ENCODE measurements at regions not wholly inside any gene's neighbourhood (a gene's known extent, or its start where the extent isn't known, plus 50 kb on each side); places are given as distances from the start of the nearest gene placed in this dataset.

DNA sequence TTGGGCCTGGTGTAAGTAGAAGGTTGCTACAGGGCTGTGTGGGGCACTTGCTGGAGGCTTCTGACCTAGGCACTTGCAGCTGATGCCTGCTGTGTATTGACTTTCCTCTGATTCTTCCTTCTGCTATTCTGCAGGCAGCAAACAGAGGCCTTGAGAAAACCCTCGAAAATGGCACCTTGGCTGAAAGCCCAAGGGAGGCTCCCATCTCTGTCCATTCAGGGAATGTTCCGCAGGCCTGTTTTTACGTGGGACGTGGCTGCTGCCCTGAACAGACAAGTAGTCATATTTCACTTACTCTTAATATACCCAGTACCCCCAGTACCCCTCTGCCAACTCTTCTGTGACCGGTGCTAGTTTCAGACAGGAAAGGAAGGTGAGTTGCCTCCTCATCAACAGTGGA lies 664.7 kb downstream of the INHBA start:
- Mint-ChIP-seq H3K27me3 (peaks cover 6% of the 10 kb centered on the region), H3K27ac (no peak overlapping the region), H3K36me3 (no peaks in the 10 kb centered on the region), H3K9me3 (no peaks in the 10 kb centered on the region), H3K4me3 (no peak overlapping the region), H3K4me1 (peaks cover 4% of the 10 kb centered on the region)
- DNase-seq, result no peak

DNA sequence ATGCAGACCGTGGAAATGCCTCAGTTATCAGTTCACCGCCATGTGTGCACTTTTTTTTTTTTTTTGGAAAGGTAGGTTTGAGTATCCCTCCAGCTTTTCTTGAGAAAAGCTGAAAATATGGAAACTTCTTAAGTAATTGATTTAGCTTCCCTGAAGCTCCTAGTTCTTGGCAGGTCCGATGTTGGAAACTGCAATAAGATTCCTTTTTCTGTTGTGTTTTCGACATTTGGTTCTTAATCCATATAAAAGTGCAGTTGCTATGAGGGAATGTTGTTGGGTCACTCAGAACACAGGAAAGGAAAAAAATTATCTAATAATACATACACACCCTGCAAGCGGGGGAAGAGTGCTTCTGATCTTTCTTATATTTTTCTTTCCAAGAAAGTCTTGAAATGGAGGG lies 665.2 kb downstream of the INHBA start:
- no peaks in the 10 kb centered on the region for H3K36me3 Mint-ChIP-seq
- H3K4me1 Mint-ChIP-seq, result peaks cover 4% of the 10 kb centered on the region
- no peaks in the 10 kb centered on the region for H3K9me3 Mint-ChIP-seq
- peaks cover 6% of the 10 kb centered on the region for H3K27me3 Mint-ChIP-seq
- no peak for DNase-seq
- no peak overlapping the region for H3K4me3 Mint-ChIP-seq
- H3K27ac Mint-ChIP-seq, result no peak overlapping the region

DNA sequence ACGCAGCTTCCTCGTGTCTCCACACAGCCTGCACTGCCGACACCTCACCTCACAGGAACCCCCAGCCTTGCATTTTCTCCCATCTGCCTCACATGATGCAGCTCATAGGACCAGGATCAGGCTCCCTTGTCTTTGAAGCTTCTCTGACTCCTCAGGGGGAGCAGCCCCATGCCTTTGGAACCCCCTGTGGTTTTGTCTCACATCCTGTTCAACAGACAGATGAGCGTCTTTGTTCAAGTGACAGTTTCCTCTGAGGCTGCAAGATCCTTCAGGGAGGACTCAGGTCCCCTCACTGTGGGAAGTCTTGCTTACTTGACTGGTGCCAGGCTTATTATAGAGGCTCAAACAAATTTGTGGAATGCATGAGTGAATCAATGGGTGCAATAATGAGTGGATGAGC lies 667.1 kb downstream of the INHBA start:
- no peak overlapping the region for H3K27ac Mint-ChIP-seq
- peaks cover 1% of the 10 kb centered on the region for H3K9me3 Mint-ChIP-seq
- no peak overlapping the region for H3K4me3 Mint-ChIP-seq
- no peak for DNase-seq
- peaks cover 4% of the 10 kb centered on the region for H3K4me1 Mint-ChIP-seq
- peaks cover 6% of the 10 kb centered on the region for H3K27me3 Mint-ChIP-seq
- no peaks in the 10 kb centered on the region for H3K36me3 Mint-ChIP-seq

DNA sequence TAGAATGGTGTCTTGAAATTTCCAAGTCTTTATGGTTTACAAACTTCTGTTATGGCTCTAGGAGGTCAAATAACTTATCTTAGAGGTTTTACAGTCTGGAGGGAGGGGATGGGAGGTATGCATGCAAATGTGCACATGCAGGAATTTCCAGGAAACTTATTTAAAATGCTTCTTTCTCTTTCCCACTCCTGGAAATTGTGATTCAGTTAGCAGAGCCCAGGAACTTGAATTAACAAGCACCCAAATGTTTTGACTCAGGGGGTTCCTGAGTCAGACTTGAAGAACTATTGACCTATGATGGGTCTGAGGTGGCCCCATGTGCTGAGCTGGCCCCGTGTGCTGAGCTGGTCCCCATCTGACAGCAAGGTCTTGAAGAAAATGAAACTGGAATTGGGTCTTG lies 669.4 kb downstream of the INHBA start:
- Mint-ChIP-seq H3K4me3 (no peak overlapping the region), H3K27me3 (no peaks in the 10 kb centered on the region), H3K4me1 (peaks cover 4% of the 10 kb centered on the region), H3K36me3 (no peaks in the 10 kb centered on the region), H3K9me3 (peaks cover 1% of the 10 kb centered on the region), H3K27ac (no peak overlapping the region)
- no peak for DNase-seq

DNA sequence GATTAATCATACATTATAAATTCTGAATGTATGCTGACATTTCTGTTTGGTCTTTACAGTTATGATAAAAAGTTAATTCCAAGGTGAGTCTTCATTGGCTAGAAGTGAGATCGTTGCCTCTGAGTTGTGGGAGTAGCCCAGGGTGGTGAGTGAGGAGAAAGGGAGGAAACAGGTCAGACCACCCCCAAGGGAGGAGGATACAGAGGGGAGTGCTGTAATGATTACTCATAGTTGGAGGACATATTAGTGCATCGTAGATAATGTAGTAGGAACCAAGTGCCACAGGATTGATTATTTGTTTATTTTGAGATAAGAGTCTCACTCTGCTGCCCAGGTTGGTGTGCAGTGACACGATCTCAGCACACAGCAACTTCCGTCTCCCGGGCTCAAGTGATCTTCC lies 672.2 kb downstream of the INHBA start:
- Mint-ChIP-seq H3K36me3 (no peaks in the 10 kb centered on the region), H3K4me3 (no peak overlapping the region), H3K9me3 (peaks cover 1% of the 10 kb centered on the region), H3K4me1 (peaks cover 4% of the 10 kb centered on the region), H3K27me3 (no peaks in the 10 kb centered on the region), H3K27ac (no peak overlapping the region)
- no peak for DNase-seq

DNA sequence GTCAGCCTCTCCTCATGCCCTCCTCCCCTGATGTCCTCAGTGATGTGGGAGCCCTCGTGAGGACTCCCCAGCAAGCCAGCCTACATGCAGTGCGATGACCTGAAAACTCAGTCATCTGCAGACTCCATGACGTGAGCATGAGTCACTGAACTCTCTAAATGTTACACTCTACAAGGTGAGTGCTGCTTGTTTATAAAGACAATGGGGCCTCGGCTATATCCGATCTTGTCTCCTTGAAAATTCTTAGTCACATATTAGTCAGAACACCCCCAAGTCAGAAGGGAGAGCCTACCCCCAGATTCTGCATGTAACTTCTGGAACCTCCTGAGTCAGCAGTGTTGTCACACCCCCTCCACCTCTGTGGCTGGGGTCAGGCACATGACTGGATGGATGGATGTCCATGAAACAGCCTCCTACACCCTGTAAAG lies 673.8 kb downstream of the INHBA start:
- Mint-ChIP-seq H3K9me3 (peaks cover 1% of the 10 kb centered on the region), H3K4me3 (no peak overlapping the region), H3K27ac (no peak overlapping the region), H3K27me3 (no peaks in the 10 kb centered on the region), H3K36me3 (no peaks in the 10 kb centered on the region), H3K4me1 (peaks cover 4% of the 10 kb centered on the region)
- no peak for DNase-seq

DNA sequence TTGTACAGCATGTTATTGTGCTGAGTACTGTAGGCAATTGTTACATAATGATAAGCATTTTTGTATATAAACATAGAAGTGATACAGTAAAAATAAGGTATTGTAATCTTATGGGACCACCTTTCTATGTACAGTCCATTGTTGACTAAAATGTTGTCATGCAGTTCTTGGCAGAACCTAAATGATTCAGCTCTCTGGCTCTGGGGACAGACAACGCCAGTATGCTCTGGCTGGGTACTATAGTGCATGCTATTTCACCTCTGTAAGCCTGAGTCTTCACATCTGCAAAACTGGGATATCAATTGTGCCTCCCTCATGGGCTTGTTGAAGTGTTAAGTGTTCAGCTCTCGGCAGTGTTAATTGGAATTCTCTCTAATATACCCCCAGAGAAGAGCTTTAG lies 674.3 kb downstream of the INHBA start:
- Mint-ChIP-seq H3K4me1 (peaks cover 2% of the 10 kb centered on the region), H3K36me3 (no peaks in the 10 kb centered on the region), H3K4me3 (no peak overlapping the region), H3K9me3 (peaks cover 1% of the 10 kb centered on the region), H3K27me3 (no peaks in the 10 kb centered on the region), H3K27ac (no peak overlapping the region)
- DNase-seq, result no peak

DNA sequence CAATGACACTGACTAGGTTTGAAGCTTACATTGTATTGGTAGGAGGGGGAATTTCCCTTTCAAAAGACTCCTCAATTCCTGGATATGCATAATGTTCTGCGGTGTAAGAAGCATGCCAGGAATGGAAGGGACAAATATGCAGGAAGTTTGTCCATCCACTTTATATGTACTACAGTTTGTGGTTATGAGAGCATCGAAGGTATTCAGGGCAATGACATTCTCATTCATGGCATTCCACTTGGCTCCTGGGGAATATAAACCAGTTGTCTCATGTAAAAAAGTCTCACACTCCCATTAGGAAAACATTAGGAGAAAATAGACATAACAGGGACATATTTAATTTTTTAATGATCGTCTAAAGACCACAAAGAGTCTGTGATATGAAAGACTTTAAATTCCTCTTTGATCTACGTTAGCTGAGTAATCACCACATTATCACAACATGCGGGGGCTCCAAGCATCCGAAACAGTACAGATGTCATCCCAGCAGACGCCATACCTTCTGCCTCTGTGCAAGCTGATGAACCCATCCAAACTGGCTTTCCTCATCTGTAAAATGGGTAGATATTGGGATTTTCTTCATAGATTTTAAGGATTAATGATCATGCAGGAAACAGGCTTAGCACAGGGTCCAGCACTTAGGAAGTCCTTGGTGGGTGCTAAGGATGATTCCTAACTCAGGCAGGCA lies 675.3 kb downstream of the INHBA start:
- peaks cover 1% of the 10 kb centered on the region for H3K9me3 Mint-ChIP-seq
- DNase-seq, result no peak
- no peak overlapping the region for H3K4me3 Mint-ChIP-seq
- H3K27ac Mint-ChIP-seq, result no peak overlapping the region
- H3K27me3 Mint-ChIP-seq, result no peaks in the 10 kb centered on the region
- no peaks in the 10 kb centered on the region for H3K36me3 Mint-ChIP-seq
- no peaks in the 10 kb centered on the region for H3K4me1 Mint-ChIP-seq

DNA sequence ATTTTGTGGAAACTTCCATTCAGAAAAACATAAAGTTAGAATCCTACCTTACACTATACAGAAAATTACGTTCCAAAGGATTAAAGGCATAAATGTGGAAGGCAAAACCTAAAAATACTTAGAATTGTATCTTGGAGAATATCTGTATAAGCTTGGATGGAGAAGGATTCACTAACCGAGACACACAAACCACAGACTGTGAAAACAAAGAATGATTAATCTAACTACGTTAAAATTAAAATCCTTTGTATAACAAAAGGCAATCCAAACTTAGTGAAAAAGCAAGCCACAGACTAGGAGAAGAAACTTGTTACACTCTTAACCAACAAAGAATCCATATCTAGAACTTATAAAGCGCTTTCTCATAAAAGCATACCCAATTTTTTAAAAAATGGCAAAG lies 678.8 kb downstream of the INHBA start:
- H3K4me3 Mint-ChIP-seq, result no peak overlapping the region
- H3K27ac Mint-ChIP-seq, result no peak overlapping the region
- DNase-seq, result no peak
- no peaks in the 10 kb centered on the region for H3K4me1 Mint-ChIP-seq
- no peaks in the 10 kb centered on the region for H3K36me3 Mint-ChIP-seq
- H3K27me3 Mint-ChIP-seq, result no peaks in the 10 kb centered on the region
- H3K9me3 Mint-ChIP-seq, result no peaks in the 10 kb centered on the region

DNA sequence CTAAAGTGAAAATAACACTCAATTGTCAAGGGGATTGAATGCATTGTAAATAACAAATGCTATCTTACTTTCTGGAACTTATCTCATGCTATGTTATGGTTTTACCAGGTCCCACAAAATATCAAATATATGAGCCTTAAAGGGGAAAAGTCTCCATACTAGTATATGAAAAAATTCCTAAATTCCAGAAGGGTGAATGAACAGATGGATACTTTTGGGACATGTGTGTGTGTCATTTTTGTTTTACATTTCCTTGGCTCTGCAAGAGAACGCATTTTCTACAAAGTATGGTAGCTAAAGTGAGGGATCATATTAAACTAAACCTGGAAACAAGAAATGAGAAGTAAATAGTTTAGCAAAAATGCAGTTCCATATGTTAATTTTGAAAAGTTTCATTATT lies 682.8 kb downstream of the INHBA start:
- H3K4me1 Mint-ChIP-seq, result no peaks in the 10 kb centered on the region
- no peak overlapping the region for H3K27ac Mint-ChIP-seq
- H3K9me3 Mint-ChIP-seq, result no peaks in the 10 kb centered on the region
- no peaks in the 10 kb centered on the region for H3K36me3 Mint-ChIP-seq
- H3K27me3 Mint-ChIP-seq, result no peaks in the 10 kb centered on the region
- no peak for DNase-seq
- no peak overlapping the region for H3K4me3 Mint-ChIP-seq

DNA sequence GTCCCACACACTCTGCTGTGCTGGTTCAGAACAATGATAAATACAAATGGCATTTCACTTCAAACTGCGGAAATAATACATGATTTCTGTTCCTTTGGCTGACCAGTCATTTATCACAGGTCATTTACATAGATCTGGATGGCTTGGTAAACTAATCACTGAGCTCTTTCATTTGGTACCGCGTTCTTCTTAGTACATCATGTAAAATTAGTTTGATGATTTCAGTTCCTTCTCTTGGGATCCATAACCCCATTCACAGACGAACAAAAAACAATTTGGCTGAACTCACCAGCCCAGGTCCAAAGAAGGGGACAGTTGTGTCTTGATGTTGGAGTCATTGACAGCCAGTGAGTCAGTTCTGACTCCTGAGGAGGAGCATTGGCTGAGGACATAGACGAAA lies 689.8 kb downstream of the INHBA start:
- Mint-ChIP-seq H3K27ac (no peak overlapping the region), H3K27me3 (no peaks in the 10 kb centered on the region), H3K4me1 (no peaks in the 10 kb centered on the region), H3K4me3 (no peak overlapping the region), H3K9me3 (no peaks in the 10 kb centered on the region), H3K36me3 (no peaks in the 10 kb centered on the region)
- DNase-seq, result no peak

DNA sequence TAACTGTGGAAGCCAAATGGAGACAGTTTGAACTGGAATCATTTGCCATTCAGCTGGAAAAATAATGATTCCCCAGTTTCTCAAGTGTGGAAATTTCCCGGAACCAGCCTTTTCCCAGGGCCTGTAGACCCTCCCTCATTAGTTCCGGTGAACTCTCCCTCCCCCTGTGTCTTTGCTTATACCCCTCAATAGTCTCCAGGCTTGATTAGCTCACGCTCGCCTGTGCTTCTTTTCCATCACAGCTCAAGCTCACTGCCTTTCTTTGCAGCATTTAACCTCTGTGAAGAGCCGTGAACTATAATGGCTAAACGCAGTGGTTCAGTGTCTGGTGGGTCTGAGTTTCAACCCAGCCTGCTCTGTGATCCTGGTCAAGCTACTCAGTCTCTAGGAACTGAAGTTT lies 690.8 kb downstream of the INHBA start:
- no peaks in the 10 kb centered on the region for H3K27me3 Mint-ChIP-seq
- no peaks in the 10 kb centered on the region for H3K4me1 Mint-ChIP-seq
- H3K4me3 Mint-ChIP-seq, result no peak overlapping the region
- no peaks in the 10 kb centered on the region for H3K9me3 Mint-ChIP-seq
- H3K27ac Mint-ChIP-seq, result no peak overlapping the region
- DNase-seq, result no peak
- H3K36me3 Mint-ChIP-seq, result no peaks in the 10 kb centered on the region

DNA sequence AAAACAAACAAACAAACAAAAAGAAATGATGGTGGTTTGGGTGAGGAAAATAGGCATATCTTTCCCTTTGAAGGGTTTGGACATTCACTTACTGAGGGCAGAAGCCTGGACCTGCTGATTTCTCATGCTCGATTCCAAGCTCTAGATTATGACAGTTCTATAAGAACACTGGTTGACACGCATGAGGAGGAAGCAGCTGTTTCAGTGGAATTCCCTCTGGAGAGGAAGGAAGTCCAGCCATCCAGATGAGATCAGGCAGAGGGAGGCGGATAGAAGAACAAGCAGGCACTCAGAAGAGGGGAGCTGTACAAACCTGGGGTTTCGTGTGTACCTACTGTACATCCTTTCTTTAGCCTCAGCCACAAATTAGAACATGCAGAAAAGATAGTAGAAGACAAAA lies 691.9 kb downstream of the INHBA start:
- Mint-ChIP-seq H3K4me3 (no peak overlapping the region), H3K36me3 (no peaks in the 10 kb centered on the region), H3K4me1 (no peaks in the 10 kb centered on the region), H3K27me3 (no peaks in the 10 kb centered on the region), H3K27ac (no peak overlapping the region), H3K9me3 (no peaks in the 10 kb centered on the region)
- no peak for DNase-seq

DNA sequence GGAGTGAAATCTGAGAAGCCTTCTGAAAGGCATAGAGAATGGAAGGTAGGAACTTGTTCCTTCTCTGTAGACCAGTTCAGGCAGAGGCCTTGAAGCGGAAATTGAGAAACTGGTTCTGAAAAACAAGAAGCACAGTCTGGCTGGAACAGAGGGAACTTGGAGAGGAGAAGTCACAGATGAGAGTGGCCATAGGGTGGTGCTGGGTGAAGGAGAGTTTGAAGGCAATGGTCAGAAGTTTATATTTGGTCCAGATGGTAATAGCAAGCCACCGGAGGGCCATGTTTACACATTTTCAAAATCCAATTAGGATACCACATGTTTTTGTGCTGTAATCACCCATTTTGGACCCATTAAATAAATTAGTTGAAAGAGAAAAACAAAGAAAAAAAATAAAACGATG lies 692.5 kb downstream of the INHBA start:
- Mint-ChIP-seq H3K27me3 (no peaks in the 10 kb centered on the region), H3K9me3 (no peaks in the 10 kb centered on the region), H3K27ac (no peak overlapping the region), H3K36me3 (no peaks in the 10 kb centered on the region), H3K4me3 (no peak overlapping the region), H3K4me1 (no peaks in the 10 kb centered on the region)
- DNase-seq, result no peak

DNA sequence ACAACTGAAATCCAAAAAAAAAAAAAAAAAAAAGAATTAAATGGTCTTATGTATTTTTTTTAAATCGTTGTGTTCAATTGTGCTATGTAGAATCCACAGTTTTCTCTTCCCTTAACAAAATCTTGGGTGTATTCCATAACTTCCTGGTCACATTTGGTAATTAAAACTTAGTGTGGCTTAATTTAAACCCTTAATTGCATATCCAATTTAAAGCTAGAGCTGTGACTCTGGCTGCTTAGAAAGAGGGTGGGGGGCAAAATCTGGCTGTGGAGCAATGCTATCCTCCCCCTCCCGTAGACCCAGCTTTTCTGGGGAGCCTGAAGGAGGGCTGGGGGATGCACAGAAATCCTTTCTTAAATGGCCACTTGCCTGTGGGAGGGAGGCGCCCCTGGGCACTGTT lies 695.1 kb downstream of the INHBA start:
- no peaks in the 10 kb centered on the region for H3K9me3 Mint-ChIP-seq
- no peak overlapping the region for H3K4me3 Mint-ChIP-seq
- H3K36me3 Mint-ChIP-seq, result no peaks in the 10 kb centered on the region
- no peaks in the 10 kb centered on the region for H3K4me1 Mint-ChIP-seq
- H3K27ac Mint-ChIP-seq, result no peak overlapping the region
- DNase-seq, result no peak
- no peaks in the 10 kb centered on the region for H3K27me3 Mint-ChIP-seq

DNA sequence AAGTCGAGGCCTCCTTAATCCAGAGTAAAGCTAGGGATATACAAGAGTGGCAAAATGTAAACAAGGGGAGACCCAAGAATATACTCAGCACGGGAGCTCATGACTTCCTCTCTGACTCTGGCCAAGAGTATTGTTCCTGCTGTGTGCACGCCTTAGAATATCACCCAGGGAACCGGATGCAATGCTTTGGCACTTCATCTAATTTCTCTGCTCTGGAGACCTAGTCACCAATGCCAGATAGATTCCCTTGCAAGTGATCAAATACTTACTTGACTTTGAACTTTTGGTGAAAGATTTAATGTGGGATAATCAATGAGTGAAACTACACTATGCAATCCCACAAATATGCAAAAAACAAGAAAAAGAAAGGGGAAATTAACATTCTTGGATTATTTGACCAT lies 695.5 kb downstream of the INHBA start:
- Mint-ChIP-seq H3K9me3 (no peaks in the 10 kb centered on the region), H3K4me3 (no peak overlapping the region), H3K27me3 (no peaks in the 10 kb centered on the region), H3K27ac (no peak overlapping the region), H3K4me1 (no peaks in the 10 kb centered on the region), H3K36me3 (no peaks in the 10 kb centered on the region)
- DNase-seq, result no peak

All from activated naive CD8-positive, alpha-beta T cell treated with anti-CD3 and anti-CD28 coated beads for 36 hours (primary cell).